HG02623 (cell line): ENCODE measurements at regions not wholly inside any gene's neighbourhood (a gene's known extent, or its start where the extent isn't known, plus 50 kb on each side); places are given as distances from the start of the nearest gene placed in this dataset.
"Not testable (repeated sequence)": the region's sequence is repeated elsewhere in the genome, so short reads cannot be mapped to it uniquely, and the experiment has no call there.

Experiments
- ATAC-seq: cut with Tn5 transposase; IDR thresholded peaks from one replicate; pipeline ENCODE4 v1.9.1; 2021; ENCODE audit warnings: moderate library complexity; ENCODE audit not compliant: unreplicated experiment

DNA sequence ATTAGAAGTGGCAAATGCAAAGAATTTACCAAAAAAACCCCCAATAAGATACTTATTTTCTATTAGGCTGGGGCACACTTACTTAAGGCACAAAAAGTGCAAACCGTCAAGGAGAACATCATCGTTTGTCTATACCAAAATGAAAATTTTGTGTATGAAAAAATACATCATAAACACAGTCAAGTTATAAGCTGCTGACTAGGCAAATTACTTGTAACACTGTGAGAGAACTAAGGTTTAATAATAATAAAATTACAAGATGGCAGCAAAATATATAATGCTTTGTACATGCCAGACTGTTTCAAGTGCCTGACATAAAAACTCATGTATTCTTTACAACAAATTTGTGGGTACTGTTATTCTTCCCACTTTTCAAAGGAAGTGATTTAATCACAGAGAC lies 297.2 kb upstream of the CRBN start:
- ATAC-seq, result no peak

DNA sequence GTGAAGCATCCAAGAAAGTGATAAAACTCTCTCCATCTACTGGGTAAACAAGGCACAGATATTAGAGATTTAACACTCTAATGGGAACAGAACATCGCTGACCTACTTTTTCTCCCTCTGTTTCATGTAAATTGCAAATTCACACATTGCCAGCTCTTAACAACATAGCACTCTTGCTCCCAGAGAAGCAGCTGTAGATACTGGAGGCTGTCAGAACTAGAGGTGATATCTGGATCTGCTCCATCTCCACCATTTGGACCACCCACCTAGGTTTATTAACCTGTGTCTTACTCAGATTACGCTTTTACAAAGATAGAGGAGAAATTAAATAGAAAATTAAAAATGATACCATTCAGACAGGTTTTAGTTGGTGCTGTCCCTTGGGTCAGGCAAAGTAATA lies 289.1 kb upstream of the CRBN start:
- no peak for ATAC-seq

DNA sequence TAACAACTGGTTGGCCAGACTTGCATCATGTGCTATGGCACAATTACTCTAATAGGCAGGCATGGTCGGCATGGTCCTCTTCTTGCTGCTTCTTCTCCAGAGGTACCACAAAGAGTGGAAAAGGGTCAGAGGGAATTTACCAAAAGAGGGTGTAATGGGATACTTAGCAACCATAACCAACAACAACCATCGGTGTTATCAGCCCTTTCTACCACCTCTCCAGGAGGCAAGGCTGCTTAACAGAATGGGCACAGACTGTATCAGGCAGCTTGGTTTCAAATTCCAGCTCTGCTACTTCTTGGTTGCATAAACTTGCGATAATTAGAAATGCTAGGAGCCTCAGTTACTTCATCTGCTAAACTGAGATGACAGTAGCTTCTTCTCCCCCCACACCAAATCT lies 284.6 kb upstream of the CRBN start:
- no peak for ATAC-seq

DNA sequence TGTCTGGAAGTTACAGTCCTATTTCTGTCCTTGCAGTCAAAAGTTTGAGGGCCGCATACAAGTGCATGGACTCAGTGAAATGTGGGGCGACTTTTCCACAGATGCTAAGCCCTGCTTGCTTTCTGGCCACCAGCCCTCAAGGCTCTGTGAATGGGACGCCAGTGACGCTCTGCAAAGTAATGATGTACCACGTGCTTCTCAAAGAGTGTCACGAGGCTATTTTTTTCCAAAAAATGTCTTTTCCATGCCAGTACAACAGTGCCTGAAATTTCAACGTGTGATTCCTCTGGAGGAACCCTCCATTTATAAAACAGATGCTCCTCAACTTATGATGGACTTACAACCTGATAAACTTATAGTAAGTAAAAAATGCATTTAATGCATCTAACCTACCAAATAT lies 281.8 kb upstream of the CRBN start:
- no peak for ATAC-seq

DNA sequence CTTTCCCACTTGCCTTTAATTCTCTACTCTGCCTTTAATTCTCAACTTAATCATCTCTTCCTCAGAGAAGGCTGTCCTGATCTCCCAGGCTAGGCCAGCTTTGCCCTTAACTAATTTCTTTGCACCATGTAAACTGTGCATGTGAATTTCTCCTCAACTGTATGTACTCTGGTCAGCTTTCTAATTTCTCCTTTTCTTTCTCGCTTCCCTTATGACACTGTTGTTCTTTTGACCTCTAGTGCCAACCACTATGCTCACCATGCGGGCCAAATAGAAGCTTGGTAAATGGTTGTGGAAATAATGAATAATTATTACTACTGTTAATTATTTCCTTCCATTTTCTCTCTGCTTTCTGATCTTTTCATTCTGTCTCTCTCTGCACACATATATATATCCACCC lies 269.0 kb upstream of the CRBN start:
- ATAC-seq, result no peak

DNA sequence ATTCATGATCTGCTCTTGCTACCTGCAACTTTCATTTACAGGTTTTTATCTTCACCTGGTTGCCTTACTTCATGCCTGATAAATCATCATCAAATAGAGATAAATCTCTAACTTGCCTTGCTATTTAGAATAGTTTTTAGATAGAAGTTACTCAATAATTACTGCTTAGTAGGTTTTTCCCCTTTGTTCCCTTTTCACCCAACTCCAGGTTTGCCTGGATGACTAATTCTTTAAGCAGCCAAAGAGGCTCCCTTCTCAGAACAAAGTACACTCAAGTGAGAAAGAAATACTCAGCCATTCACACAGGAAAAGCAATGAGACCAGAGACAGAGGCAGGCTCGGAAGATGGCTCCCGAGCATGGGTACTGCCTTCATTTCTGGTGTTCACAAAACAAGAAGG lies 268.1 kb upstream of the CRBN start:
- ATAC-seq, result no peak

DNA sequence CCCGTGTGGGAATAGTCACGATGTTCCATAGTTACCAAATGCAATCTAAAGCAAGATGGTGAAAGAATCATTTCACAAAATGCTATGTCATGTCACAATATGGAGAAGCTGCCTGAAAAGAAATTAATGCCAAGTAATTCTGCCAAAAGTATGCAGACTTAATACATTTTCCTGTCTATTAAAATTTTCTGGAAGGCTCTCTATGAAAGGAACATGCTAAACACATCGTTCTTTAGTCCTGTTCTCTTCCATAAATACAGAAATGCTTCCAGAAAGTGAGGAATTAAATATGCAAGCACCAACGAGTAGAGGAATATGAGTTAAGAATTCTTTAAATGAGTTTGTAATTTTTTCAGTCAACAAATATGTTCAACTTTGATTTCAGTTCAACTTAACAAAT lies 266.8 kb upstream of the CRBN start:
- no peak for ATAC-seq

DNA sequence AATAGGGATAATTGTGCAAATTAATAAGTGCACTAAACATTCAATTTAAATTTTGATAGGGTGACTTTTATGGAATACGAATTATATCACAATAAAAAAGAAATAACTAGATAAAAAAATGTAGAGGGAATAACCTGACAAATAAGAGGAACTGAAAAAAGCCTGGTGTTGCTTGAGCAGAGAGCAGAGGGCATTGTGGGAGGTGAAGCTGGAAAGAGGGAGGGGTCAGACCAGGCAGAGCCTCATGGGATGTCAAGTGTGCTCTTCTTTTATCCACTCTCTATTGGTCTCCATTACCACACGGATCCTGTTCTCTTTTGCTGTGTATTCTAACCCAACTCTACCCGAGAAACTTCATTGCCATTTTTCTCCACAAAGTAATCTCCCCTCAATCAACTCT lies 264.0 kb upstream of the CRBN start:
- no peak for ATAC-seq

DNA sequence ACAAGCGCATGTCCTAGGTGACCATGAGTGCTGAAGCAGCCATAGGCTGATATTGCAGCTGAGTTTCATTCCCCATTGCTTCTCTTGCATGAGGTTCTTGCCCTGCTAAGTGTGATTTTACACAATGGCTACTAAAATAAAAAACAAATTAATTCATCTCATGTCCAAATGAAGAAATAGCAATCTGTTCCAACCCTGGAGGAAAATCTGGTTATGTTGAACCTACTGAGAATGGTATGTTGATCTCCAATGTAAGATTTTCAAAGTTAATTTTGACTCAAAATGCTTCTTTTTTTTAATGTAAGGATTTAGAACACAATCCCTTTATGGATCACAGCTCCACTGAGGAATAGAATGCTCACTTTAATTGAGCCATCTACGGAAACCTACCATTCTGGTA lies 254.2 kb upstream of the CRBN start:
- ATAC-seq, result no peak

DNA sequence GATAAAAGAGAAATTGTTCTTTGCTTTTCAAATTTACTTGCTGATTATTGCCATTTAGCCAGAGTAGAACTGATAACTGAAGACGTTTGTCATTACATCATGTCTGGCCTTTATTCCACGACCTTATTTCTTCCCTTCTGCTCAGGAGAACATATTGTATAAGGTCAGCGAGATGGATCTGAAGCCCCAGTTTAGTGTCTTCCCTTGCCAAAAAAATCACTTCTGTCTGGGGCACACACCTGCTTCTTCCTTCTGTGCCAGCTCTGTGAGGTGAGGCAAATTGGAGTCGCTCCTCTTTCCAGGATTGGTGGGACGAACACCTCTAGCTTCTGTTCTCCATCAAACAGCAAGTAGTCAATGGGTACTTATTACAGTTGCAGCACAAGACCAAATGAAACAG lies 250.3 kb upstream of the CRBN start:
- no peak for ATAC-seq

DNA sequence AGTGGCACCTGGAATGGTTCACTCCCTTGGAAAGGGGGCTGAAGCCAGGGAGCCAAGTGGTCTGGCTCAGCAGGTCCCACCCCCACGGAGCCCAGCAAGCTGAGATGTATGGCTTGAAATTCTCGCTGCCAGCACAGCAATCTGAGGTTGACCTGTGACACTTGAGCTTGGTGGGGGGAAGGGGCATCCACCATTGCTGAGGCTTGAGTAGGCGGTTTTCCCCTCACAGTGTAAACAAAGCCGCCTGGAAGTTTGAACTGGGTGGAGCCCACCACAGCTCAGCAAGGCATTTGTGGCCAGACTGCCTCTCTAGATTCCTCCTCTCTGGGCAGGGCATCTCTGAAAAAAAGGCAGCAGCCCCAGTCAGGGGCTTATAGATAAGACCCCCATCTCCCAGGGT lies 228.2 kb upstream of the CRBN start:
- ATAC-seq, result not testable (repeated sequence)

DNA sequence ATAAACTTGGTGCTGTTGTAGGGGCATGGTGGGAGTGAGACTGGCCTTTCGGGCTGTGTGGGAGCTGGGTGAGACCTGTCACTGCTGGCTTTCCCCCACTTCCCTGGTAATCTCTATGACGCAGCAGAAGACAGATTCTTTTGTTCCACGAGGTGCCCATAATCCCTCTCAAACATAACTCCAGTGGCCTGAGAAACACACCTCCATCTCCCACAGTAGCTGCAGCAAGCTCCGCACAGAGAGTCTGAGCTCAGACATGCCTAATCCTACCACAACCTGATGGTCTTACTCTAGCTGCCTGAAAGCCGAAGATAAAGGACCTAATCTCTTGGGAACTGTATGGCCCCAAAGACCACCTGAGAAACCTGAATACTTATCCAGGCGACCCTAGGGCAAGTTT lies 225.6 kb upstream of the CRBN start:
- ATAC-seq, result no peak

DNA sequence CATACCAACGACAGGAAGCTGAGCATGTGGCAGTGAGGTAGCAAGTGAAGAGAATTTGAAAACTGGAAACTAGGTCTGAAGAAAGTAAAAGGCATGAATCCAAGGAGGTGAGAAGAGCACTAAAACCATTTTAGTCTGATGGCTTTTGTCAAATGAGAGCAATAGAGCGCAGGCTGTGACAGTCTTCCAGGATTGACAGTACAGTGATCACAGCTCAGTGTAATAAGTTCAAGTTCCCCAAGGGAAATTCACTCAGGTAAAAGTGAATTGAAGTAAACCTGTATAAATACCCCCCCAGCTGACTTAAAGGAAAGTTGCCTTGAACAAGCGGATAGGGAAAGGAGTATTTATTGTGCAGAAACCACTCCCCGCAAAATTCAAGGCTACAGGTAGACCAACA lies 224.2 kb upstream of the CRBN start:
- no peak for ATAC-seq

DNA sequence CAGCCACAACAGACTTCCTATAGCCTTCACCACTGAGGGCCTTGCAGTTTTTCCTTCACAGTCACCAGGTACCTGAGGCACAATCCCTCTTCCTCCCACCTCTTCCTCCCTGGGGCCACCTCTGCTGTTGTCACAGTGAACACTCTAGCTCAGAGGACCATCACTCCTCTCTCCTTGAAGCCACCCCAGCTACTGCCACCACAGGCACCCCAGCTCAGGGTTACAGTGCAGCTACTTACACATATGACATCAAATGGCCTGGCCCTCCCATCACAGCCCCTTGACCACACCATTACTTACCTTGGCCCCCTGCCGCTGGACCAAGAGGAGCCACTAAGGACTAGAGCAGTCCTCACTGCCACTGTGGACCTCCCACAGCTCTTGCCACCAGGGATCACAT lies 213.5 kb upstream of the CRBN start:
- ATAC-seq, result no peak

DNA sequence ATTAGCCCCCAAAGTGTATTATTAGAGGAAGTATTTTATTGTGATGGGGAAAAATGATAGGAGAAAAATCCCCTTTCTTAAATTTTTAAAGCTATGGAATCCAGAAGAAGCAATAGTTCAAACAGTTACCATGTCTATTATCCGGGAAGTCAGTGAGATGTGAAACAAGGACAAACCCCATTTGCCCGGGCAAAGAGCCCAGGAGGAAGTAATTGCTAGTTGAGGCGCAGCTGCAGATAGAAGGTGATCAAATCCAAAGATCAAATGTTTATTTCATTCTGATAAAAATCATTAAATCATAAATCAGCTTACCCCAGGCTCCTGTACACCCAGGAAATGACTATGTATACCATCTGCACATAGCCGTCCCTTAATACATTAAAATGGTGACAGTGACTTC lies 204.0 kb upstream of the CRBN start:
- no peak for ATAC-seq

DNA sequence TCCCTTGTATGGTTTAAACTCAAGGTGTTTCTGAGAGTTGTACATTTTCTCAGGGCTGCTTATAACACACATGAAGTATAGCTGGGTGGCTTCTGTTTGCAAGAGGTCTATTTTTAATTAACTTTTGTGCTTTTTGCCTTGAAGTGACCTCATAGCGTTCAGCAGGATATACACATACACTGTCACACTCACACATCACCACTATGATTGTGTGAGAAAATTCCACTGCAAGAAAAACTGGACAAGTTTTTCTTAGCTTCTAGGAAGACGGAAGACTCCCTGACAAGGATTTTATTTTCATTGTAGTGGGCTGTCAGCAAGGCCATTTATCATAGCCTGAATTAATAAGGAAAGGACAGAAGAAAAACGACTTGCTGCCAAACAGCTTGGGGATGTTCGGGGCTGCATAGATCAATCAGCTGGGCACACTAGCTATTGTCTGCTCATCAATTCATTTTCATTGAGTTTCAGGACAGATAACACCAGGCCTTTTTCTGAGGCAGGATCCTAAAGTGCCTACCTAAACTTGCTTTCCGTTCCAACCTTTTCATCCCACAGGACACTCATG lies 192.8 kb upstream of the CRBN start:
- ATAC-seq, result no peak

DNA sequence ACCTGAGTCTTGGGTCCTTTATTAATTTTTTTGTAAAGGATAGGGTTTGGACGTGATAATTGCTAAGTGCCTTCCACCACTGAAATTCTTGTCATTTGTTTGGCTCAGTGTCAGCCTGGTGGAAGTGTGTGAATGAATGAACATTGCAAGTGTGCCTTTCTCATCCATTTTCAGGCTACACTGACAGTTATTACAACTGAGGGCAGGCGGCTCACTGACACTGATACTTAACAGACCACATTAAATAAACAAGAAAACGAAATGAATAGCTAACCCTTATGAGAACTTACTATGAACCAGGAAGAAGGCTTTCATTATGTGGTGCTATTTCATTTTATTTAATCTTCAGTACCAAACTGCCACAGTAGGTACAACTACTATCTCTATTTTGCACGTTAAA lies 188.8 kb upstream of the CRBN start:
- ATAC-seq, result no peak

DNA sequence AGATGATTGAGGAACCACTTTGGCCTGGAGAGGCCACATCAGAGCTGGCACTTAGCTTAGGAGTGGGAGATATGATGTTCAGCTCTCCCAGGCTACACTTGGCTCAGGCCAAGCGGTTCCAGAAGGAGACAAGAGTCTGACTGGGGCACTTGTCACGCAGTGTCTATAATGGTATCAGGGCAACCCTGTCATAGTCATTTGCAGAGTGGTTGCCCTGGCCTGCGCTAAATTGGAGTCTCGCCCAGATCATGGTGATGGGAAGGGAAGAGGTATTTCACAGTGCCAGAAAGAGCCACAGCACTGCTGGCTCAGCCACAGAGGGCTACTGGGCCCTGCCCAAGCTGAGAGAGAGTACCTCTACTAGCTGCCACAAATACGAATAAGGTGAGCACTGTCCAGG lies 186.9 kb upstream of the CRBN start:
- ATAC-seq, result no peak

DNA sequence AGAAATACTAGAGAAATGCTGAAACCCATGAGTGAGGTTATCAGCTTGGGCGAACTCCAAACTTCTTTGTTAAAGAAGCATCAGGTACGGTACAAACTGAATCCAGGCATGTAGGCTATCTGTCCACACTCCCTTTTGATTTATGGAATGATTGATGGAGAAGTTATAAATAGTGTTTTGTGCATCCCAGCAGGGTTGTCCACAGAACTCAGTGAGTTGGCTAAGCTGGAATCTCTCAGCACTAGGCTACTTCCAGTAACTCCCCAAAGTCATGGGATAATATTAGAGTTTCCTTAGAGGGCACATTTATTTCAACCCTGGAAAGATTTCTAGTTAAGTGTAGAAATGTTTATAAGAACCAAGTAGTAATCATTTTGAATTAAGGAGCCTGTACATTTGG lies 186.2 kb upstream of the CRBN start:
- no peak for ATAC-seq

DNA sequence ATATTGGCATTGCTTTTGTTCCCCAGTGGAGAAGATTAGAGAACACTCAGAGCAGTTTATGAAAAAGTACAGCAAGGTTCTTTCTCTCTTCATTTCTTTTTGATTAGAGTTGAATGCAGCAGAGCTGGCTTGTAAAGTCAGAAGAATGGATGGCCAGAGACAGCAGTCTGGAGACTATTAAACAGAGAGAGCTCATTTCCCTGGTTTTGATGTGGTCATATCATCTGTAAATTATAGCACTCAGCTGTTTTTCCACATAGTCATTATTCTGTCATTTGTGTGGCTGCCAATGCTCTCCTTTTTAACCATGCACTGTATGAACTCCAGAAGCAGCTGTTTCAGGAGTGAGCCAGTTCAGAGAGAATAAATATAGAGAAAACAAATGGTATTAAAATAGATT lies 177.4 kb upstream of the CRBN start:
- no peak for ATAC-seq

DNA sequence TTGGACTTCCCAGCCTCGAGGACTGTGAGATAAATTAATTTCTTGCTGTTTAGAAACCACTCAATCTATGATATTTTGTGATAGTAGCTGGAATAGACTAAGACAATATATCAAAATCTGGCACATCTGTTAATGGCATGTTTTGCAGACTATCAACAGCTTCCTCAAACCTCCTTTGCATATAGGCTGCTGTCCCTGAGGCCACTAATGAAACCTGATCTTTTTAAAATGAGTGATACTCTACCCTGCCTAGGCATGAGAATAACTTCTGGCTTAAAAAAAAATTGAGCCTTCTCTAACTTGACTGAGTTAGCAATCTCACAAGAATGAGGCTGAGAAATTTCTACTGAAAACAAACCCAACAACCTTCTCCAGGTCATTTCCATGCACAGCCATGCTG lies 176.0 kb upstream of the CRBN start:
- ATAC-seq, result no peak

DNA sequence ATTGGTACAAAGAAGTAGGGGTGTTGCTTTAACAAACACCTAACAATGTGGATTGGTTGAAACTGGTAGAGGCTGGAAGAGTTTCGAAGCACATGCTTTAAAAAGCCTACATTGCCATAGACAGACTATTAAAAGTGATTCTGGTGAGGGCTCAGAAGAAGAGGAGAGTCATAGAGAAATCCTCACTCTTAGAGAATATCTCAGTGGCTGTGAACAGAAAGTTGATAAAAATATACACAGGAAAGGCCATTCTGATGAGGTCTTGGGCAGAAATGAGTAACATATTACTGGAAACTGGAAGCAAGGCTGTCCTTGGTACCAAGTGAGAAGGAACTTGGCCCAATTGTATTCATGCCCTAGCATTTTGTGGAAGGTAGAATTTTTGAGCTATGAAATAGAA lies 173.7 kb upstream of the CRBN start:
- ATAC-seq, result peak; percentile 74

DNA sequence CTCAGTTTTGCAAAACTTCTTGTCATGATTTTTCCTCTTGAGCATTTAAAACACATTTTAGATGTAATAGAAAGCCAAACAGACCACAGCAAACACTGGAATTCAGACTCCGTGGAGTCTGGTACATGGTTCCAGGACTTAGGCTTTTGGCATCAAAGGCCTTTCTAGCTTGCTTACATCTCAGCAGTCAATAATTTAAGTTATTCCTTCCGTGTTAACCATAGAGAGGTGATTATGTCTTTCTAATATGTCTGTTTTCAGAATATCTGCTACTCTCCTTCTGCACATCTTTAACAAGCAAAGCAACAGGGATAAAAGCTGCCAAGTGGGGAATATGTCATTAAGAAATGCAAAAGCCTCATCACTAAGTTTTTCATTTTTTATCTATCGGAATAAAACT lies 171.7 kb upstream of the CRBN start:
- no peak for ATAC-seq

DNA sequence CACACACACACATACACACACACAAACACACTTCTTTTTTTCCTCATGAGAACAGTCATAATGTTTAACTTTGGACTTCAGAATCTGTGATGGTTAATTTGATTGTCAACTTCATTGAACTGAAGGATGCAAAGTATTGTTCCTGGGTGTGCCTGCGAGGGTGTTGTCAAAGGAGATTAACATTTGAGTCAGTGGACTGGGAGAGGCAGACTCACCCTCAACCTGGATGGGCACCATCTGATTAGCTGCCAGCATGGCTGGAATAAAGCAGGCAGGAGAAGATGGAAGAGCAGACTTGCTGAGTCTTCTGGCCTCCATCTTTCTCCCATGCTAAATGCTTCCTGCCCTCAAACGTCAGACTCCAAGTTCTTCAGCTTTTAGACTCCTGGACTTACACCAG lies 167.6 kb upstream of the CRBN start:
- ATAC-seq, result not testable (repeated sequence)
